ENCODE measurements at regions not wholly inside any gene's neighbourhood (a gene's known extent, or its start where the extent isn't known, plus 50 kb on each side); places are given as distances from the start of the nearest gene placed in this dataset.

- no peak overlapping the region for H3K4me3 ChIP-seq
- ATAC-seq: no peak
- no peaks in the 10 kb centered on the region for H3K4me1 ChIP-seq
- in situ Hi-C loops (cut with MboI; ENCODE audit: low sequenced_read_pairs in 4 of 4) (no loop called here), intact Hi-C loops (cut with DNase I; ENCODE audit: low total_unique reads) (no loop called here)
- no peaks in the 10 kb centered on the region for H3K27me3 ChIP-seq
- H3K27ac ChIP-seq: no peak overlapping the region
- TF ChIP-seq POLR2A (IDR thresholded peaks at IDR 0.05) (no peak), CTCF (IDR thresholded peaks at IDR 0.05 in 4 of 5, conservative IDR thresholded peaks at IDR 0.05 in 1 of 5) (no peak)
- no peaks in the 10 kb centered on the region for H3K36me3 ChIP-seq
- DNase-seq: no peak
- H3K9me3 ChIP-seq: no peaks in the 10 kb centered on the region
Observed at GRCh38 chr4:30870513-30870912, 150.3 kb downstream of the PCDH7 start.

- Histone ChIP-seq H3K27ac (no peak overlapping the region), H3K9me3 (no peaks in the 10 kb centered on the region), H3K4me3 (no peak overlapping the region), H3K27me3 (no peaks in the 10 kb centered on the region), H3K36me3 (no peaks in the 10 kb centered on the region), H3K4me1 (no peaks in the 10 kb centered on the region)
- intact Hi-C loops (cut with DNase I; ENCODE audit: low total_unique reads): no loop called here
- in situ Hi-C loops (cut with MboI; ENCODE audit: low sequenced_read_pairs in 4 of 4): no loop called here
- no peak for TF ChIP-seq CTCF (IDR thresholded peaks at IDR 0.05 in 4 of 5, conservative IDR thresholded peaks at IDR 0.05 in 1 of 5)
- no peak for TF ChIP-seq POLR2A (IDR thresholded peaks at IDR 0.05)
- ATAC-seq (no peak), DNase-seq (no peak)
Observed at GRCh38 chr4:30875658-30876269, 155.6 kb downstream of the PCDH7 start.

GRCh38 chr4:30879855-30880598 is 159.9 kb downstream of the PCDH7 start:
- DNase-seq (no peak), ATAC-seq (no peak)
- H3K4me1 ChIP-seq: no peaks in the 10 kb centered on the region
- H3K4me3 ChIP-seq: no peak overlapping the region
- TF ChIP-seq POLR2A (IDR thresholded peaks at IDR 0.05) (no peak), CTCF (IDR thresholded peaks at IDR 0.05 in 4 of 5, conservative IDR thresholded peaks at IDR 0.05 in 1 of 5) (no peak)
- H3K27ac ChIP-seq: no peak overlapping the region
- in situ Hi-C loops (cut with MboI; ENCODE audit: low sequenced_read_pairs in 4 of 4): no loop called here
- intact Hi-C loops (cut with DNase I; ENCODE audit: low total_unique reads): no loop called here
- no peaks in the 10 kb centered on the region for H3K36me3 ChIP-seq
- no peaks in the 10 kb centered on the region for H3K27me3 ChIP-seq
- no peaks in the 10 kb centered on the region for H3K9me3 ChIP-seq

- Histone ChIP-seq H3K4me1 (no peaks in the 10 kb centered on the region), H3K27ac (no peak overlapping the region), H3K36me3 (no peaks in the 10 kb centered on the region), H3K27me3 (no peaks in the 10 kb centered on the region), H3K9me3 (no peaks in the 10 kb centered on the region), H3K4me3 (no peak overlapping the region)
- ATAC-seq: no peak
- TF ChIP-seq POLR2A (IDR thresholded peaks at IDR 0.05): no peak
- no peak for TF ChIP-seq CTCF (IDR thresholded peaks at IDR 0.05 in 4 of 5, conservative IDR thresholded peaks at IDR 0.05 in 1 of 5)
- no peak for DNase-seq
- in situ Hi-C loops (cut with MboI; ENCODE audit: low sequenced_read_pairs in 4 of 4): no loop called here
- intact Hi-C loops (cut with DNase I; ENCODE audit: low total_unique reads): no loop called here
Observed at GRCh38 chr4:30881985-30882384, 161.8 kb downstream of the PCDH7 start.
